Panc1 (cell line): ENCODE measurements at regions not wholly inside any gene's neighbourhood (a gene's known extent, or its start where the extent isn't known, plus 50 kb on each side); places are given as distances from the start of the nearest gene placed in this dataset.

Experiments used
- ATAC-seq: fragments of 200-7000 bp; cut with Tn5 transposase; 2 replicates; pipeline ENCODE4 v1.9.1; 2020; ENCODE audit warnings: mild to moderate bottlenecking, moderate library complexity
- BruUV-seq: library from RNA; stranded (reverse); fragments of 400-500 nt; replicated peaks from 2 replicates; lab custom pipeline; 2021; lab: Mats Ljungman, UMichigan
- CTCF ChIA-PET: fragments of 300-600 bp; sonication (Branson Sonifier 250); formaldehyde crosslinking; loops from one replicate; lab custom pipeline; 2022; ENCODE audit warnings: antibody characterized with exemption; lab: Charles Lee
- POLR2A ChIA-PET: fragments of 300-600 bp; sonication (Branson Sonifier 250); formaldehyde crosslinking; loops from one replicate; lab custom pipeline; 2022; ENCODE audit warnings: antibody characterized with exemption; lab: Charles Lee
- DNase-seq: peaks from one replicate; pipeline ENCODE4 v3.0.0-alpha.2; 2010; ENCODE audit warnings: low read depth, low spot score
- H3K27ac ChIP-seq: 2 replicates; pipeline ENCODE4 v1.5.1; 2011; ENCODE audit warnings: mild to moderate bottlenecking, low read length, inconsistent platforms
- H3K27me3 ChIP-seq: fragments of 200-500 bp; sonication (Bioruptor generic); 2 replicates; pipeline ENCODE4 v1.6.0; 2014; ENCODE audit warnings: low read length, inconsistent platforms; ENCODE audit not compliant: control insufficient read depth, insufficient read depth
- H3K36me3 ChIP-seq: fragments of 200-500 bp; sonication (Bioruptor generic); 2 replicates; pipeline ENCODE4 v1.5.1; 2014; ENCODE audit warnings: inconsistent platforms, mild to moderate bottlenecking, low read length, moderate library complexity; ENCODE audit not compliant: control insufficient read depth, insufficient read depth
- H3K4me1 ChIP-seq: 2 replicates; pipeline ENCODE4 v1.5.1; 2011; ENCODE audit warnings: inconsistent platforms, mild to moderate bottlenecking, low read length, moderate library complexity; ENCODE audit not compliant: control insufficient read depth, insufficient read depth
- H3K4me3 ChIP-seq, 2 experiments: 2 replicates each; pipeline ENCODE4 v1.5.1; 2011 to 2012; ENCODE audit warnings: low read depth in 2 of 2, low read length in 2 of 2, mild to moderate bottlenecking in 2 of 2, inconsistent platforms in 1 of 2, moderate library complexity in 1 of 2
- H3K9me3 ChIP-seq: fragments of 200-500 bp; sonication (Bioruptor generic); 2 replicates; pipeline ENCODE4 v1.5.1; 2014; ENCODE audit warnings: low read depth, mild to moderate bottlenecking, inconsistent platforms, low read length, moderate library complexity; ENCODE audit not compliant: control insufficient read depth, insufficient read depth
- CTCF ChIP-seq: fragments of 450-650 bp; IDR thresholded peaks from 2 replicates; pipeline ENCODE4 v1.5.1; 2017; ENCODE audit warnings: mild to moderate bottlenecking
- POLR2AphosphoS5 ChIP-seq: IDR thresholded peaks from 2 replicates; pipeline ENCODE4 v1.6.1; 2012; ENCODE audit warnings: mild to moderate bottlenecking, low read depth, low read length, moderate library complexity
- SIN3A ChIP-seq: IDR thresholded peaks from 2 replicates; pipeline ENCODE4 v1.6.1; 2012; ENCODE audit warnings: low read depth, mild to moderate bottlenecking, low read length, moderate library complexity, borderline replicate concordance; ENCODE audit not compliant: insufficient read depth
- TCF7L2 ChIP-seq: IDR thresholded peaks from 2 replicates; pipeline ENCODE4 v1.6.1; 2011; ENCODE audit warnings: mild to moderate bottlenecking, low read depth, low read length, inconsistent platforms
- in situ Hi-C: cut with HindIII; loops from 2 replicates; pipeline ENCODE4 v1.10.0; 2016; ENCODE audit warnings: low sequenced_read_pairs, low pct_unique_long_range_greater_than_20kb
- intact Hi-C: fragments of 100-400 bp; cut with micrococcal nuclease; formaldehyde crosslinking; loops from one replicate; pipeline ENCODE4 v1.10.0; 2022; ENCODE audit not compliant: unreplicated experiment
- TF ChIP-seq, protein P1 (sequence below), 2 experiments: IDR thresholded peaks; 2 replicates each; pipeline ENCODE4 v1.6.1; 2011 to 2012; ENCODE audit warnings: low read depth in 2 of 2, control low read depth in 1 of 2, low read length in 1 of 2, mild to moderate bottlenecking in 1 of 2, moderate library complexity in 1 of 2; ENCODE audit not compliant: insufficient read depth in 1 of 2

GRCh38 chr12:28704477-28705169 lies 444.5 kb upstream of the FAR2 start:
- DNase-seq (no peak), ATAC-seq (no peak)
- H3K9me3 ChIP-seq = 0 out of 2 replicates have a peak, but pooled peaks cover 4% of the 10 kb centered on the region
- no TSS peak for BruUV-seq
- TF ChIP-seq POLR2AphosphoS5 (no peak), CTCF (no peak), TCF7L2 (no peak), SIN3A (no peak)
- TF ChIP-seq, protein P1, sequence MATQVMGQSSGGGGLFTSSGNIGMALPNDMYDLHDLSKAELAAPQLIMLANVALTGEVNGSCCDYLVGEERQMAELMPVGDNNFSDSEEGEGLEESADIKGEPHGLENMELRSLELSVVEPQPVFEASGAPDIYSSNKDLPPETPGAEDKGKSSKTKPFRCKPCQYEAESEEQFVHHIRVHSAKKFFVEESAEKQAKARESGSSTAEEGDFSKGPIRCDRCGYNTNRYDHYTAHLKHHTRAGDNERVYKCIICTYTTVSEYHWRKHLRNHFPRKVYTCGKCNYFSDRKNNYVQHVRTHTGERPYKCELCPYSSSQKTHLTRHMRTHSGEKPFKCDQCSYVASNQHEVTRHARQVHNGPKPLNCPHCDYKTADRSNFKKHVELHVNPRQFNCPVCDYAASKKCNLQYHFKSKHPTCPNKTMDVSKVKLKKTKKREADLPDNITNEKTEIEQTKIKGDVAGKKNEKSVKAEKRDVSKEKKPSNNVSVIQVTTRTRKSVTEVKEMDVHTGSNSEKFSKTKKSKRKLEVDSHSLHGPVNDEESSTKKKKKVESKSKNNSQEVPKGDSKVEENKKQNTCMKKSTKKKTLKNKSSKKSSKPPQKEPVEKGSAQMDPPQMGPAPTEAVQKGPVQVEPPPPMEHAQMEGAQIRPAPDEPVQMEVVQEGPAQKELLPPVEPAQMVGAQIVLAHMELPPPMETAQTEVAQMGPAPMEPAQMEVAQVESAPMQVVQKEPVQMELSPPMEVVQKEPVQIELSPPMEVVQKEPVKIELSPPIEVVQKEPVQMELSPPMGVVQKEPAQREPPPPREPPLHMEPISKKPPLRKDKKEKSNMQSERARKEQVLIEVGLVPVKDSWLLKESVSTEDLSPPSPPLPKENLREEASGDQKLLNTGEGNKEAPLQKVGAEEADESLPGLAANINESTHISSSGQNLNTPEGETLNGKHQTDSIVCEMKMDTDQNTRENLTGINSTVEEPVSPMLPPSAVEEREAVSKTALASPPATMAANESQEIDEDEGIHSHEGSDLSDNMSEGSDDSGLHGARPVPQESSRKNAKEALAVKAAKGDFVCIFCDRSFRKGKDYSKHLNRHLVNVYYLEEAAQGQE (IDR thresholded peaks at IDR 0.05; ENCODE audit: insufficient read depth in 1 of 2, low read depth in 2 of 2, low read length in 1 of 2) = no peak
- ChIA-PET POLR2A (interaction anchor here (0.6 kb wide), 1 partner anchor 120 kb away, joined by 3 read pairs; no protein-coding TSS in a partner anchor), CTCF (no interaction called here)
- H3K36me3 ChIP-seq = no peaks in the 10 kb centered on the region
- intact Hi-C loops (no loop called here), in situ Hi-C loops (no loop called here)
- H3K4me3 ChIP-seq = no peak overlapping the region
- H3K27ac ChIP-seq = no peak overlapping the region
- H3K27me3 ChIP-seq = no peaks in the 10 kb centered on the region
- no peaks in the 10 kb centered on the region for H3K4me1 ChIP-seq

GRCh38 chr12:28708918-28709371 lies 440.1 kb upstream of the FAR2 start:
- DNase-seq = no peak
- intact Hi-C loops = no loop called here

More at GRCh38 chr12:28708918-28709371, 440.1 kb upstream of the FAR2 start:
- H3K4me3 ChIP-seq = no peak overlapping the region
- BruUV-seq = no TSS peak
- in situ Hi-C loops = no loop called here
- H3K36me3 ChIP-seq = no peaks in the 10 kb centered on the region
- H3K4me1 ChIP-seq = no peaks in the 10 kb centered on the region
- ChIA-PET POLR2A (no interaction called here), CTCF (interaction anchor here (0.7 kb wide), 1 partner anchor 21 kb away, joined by 3 read pairs; no protein-coding TSS in a partner anchor)
- no peak for TF ChIP-seq SIN3A
- TF ChIP-seq, protein P1 (IDR thresholded peaks at IDR 0.05; ENCODE audit: insufficient read depth in 1 of 2, low read depth in 2 of 2, low read length in 1 of 2) = no peak
- no peak for TF ChIP-seq CTCF
- no peak for TF ChIP-seq TCF7L2
- no peak for TF ChIP-seq POLR2AphosphoS5
- no peaks in the 10 kb centered on the region for H3K27me3 ChIP-seq
- H3K27ac ChIP-seq = no peak overlapping the region
- no peak for ATAC-seq
- no peaks in the 10 kb centered on the region for H3K9me3 ChIP-seq
